GM18861 (cell line): ENCODE measurements at regions not wholly inside any gene's neighbourhood (a gene's known extent, or its start where the extent isn't known, plus 50 kb on each side); places are given as distances from the start of the nearest gene placed in this dataset.
"Not testable (repeated sequence)": the region's sequence is repeated elsewhere in the genome, so short reads cannot be mapped to it uniquely, and the experiment has no call there.

Source experiments
- ATAC-seq: cut with Tn5 transposase; IDR thresholded peaks from one replicate; pipeline ENCODE4 v1.9.1; 2021; ENCODE audit not compliant: unreplicated experiment

GRCh38 chr2:83901317-83901716 lies 557.8 kb downstream of the SUCLG1 start:
- no peak for ATAC-seq

- no peak for ATAC-seq
Measured at GRCh38 chr2:83900862-83901261, 558.2 kb downstream of the SUCLG1 start.

GRCh38 chr2:83899271-83899670 lies 559.8 kb downstream of the SUCLG1 start:
- ATAC-seq: no peak

- ATAC-seq: no peak
Measured at GRCh38 chr2:83894976-83895375, 564.1 kb downstream of the SUCLG1 start.

- no peak for ATAC-seq
Measured at GRCh38 chr2:83887757-83888156, 571.3 kb downstream of the SUCLG1 start.

- no peak for ATAC-seq
Measured at GRCh38 chr2:83879127-83879526, 580.0 kb downstream of the SUCLG1 start.

- ATAC-seq: not testable (repeated sequence)
Measured at GRCh38 chr2:83877261-83877660, 581.8 kb downstream of the SUCLG1 start.

GRCh38 chr2:83874712-83875430 lies 584.2 kb downstream of the SUCLG1 start:
- ATAC-seq: no peak

GRCh38 chr2:83874066-83874465 lies 585.0 kb downstream of the SUCLG1 start:
- ATAC-seq: no peak

GRCh38 chr2:83873110-83873509 lies 586.0 kb downstream of the SUCLG1 start:
- ATAC-seq: no peak

- ATAC-seq: no peak
Measured at GRCh38 chr2:83866211-83866610, 592.9 kb downstream of the SUCLG1 start.

- no peak for ATAC-seq
Measured at GRCh38 chr2:83862600-83862999, 596.5 kb downstream of the SUCLG1 start.

GRCh38 chr2:83860320-83860719 lies 598.8 kb downstream of the SUCLG1 start:
- ATAC-seq: no peak

- no peak for ATAC-seq
Measured at GRCh38 chr2:83859553-83859952, 599.5 kb downstream of the SUCLG1 start.

- no peak for ATAC-seq
Measured at GRCh38 chr2:83851066-83851465, 608.0 kb downstream of the SUCLG1 start.

GRCh38 chr2:83850071-83850725 lies 608.9 kb downstream of the SUCLG1 start:
- ATAC-seq: no peak

- ATAC-seq: no peak
Measured at GRCh38 chr2:83844490-83844889, 614.6 kb downstream of the SUCLG1 start.

GRCh38 chr2:83842421-83842820 lies 616.7 kb downstream of the SUCLG1 start:
- ATAC-seq: no peak

GRCh38 chr2:83837823-83838222 lies 621.3 kb downstream of the SUCLG1 start:
- no peak for ATAC-seq

GRCh38 chr2:83827618-83828017 lies 631.5 kb downstream of the SUCLG1 start:
- ATAC-seq: no peak

GRCh38 chr2:83826577-83826976 lies 632.5 kb downstream of the SUCLG1 start:
- no peak for ATAC-seq

GRCh38 chr2:83823229-83823628 lies 635.9 kb downstream of the SUCLG1 start:
- no peak for ATAC-seq

GRCh38 chr2:83817511-83817910 lies 641.6 kb downstream of the SUCLG1 start:
- ATAC-seq: no peak
